GM12875 (cell line): ENCODE measurements at regions not wholly inside any gene's neighbourhood (a gene's known extent, or its start where the extent isn't known, plus 50 kb on each side); places are given as distances from the start of the nearest gene placed in this dataset.

Experiments
- H3K4me3 ChIP-seq: one replicate; pipeline ENCODE4 v1.5.1; 2011; ENCODE audit warnings: low read depth, low read length, control low read depth
- TF ChIP-seq, protein P1 (sequence below): IDR thresholded peaks from 2 replicates; pipeline ENCODE4 v1.5.1; 2011; ENCODE audit warnings: low read depth, mild to moderate bottlenecking, control low read depth, inconsistent platforms, low read length, moderate library complexity, borderline replicate concordance; ENCODE audit not compliant: insufficient read depth

DNA sequence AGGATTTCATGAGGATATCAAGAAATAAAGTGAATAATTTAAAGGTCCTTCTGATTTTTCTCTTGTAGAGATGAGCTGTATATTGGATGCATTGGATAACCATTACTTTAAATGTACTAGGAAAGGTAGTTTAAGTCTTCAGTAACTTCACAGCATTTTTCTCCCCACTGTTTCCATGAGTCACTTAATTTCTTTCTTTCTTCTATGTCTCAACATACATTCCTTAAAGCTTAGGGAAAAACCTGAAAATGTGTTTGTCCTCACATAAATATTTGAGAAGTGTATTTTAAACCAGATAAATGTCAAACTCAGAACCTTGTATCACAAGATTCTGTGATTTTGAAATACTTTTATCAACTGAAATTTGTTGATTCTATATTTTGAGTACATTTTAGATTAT lies 1970.2 kb upstream of the FLRT2 start:
- H3K4me3 ChIP-seq, result no peak overlapping the region
- TF ChIP-seq, protein P1, sequence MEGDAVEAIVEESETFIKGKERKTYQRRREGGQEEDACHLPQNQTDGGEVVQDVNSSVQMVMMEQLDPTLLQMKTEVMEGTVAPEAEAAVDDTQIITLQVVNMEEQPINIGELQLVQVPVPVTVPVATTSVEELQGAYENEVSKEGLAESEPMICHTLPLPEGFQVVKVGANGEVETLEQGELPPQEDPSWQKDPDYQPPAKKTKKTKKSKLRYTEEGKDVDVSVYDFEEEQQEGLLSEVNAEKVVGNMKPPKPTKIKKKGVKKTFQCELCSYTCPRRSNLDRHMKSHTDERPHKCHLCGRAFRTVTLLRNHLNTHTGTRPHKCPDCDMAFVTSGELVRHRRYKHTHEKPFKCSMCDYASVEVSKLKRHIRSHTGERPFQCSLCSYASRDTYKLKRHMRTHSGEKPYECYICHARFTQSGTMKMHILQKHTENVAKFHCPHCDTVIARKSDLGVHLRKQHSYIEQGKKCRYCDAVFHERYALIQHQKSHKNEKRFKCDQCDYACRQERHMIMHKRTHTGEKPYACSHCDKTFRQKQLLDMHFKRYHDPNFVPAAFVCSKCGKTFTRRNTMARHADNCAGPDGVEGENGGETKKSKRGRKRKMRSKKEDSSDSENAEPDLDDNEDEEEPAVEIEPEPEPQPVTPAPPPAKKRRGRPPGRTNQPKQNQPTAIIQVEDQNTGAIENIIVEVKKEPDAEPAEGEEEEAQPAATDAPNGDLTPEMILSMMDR, result no peak

DNA sequence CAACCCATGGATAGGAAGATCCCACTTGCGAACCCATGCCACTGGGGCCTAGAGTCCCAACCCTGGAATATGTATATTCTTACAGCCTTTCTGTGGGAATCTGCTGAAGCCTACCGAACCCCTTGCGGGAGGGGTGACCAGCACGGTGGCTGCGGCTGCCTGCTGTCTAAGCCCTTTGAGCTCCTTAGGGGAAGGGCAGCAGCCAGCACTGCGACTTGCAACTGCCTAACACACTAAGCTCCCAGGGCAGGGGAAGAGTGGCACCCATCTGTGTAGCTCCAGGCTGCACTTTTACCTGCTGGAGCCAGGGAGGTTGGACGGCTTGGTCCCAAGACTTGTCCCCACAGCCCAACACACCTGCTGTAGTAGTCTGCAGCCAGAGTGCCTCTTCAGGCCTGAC lies 1968.7 kb upstream of the FLRT2 start:
- TF ChIP-seq, protein P1, result no peak
- H3K4me3 ChIP-seq, result no peak overlapping the region

DNA sequence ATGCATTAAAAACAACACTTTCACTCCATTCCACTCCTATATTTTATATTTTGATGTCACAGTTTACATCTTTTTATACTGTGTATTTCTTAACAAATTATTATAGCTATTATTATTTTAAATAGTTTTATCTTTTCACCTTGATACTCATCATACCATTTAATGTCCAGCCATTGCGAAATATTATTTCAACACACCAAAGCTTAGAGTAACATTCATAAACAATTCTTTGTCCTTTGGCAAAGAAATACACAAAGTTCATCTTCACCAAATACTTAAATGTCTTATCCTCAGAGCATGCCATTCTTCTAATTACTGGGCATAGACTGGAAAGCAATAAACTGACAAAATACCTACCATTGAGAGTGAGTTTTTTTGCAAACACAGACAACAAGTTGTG lies 1963.4 kb upstream of the FLRT2 start:
- TF ChIP-seq, protein P1, result no peak
- no peak overlapping the region for H3K4me3 ChIP-seq

DNA sequence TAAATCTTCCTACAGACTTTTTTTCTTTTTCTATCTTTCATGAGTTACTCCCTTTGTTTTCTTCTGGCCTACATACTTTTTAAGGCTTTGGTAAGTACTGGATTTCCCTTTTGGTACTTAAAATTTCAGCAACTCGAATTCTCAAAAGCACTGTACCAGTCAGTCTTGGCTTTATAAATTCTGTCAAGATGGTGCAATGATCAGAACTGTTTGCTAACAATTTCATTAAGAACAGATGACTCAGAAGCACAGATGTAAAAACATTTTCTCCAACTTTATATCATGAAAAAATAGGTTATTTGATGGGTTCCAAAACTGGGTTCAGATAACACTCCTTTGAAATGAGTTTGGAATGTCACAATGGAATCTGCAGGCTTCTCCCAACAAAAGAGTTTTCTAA lies 1961.8 kb upstream of the FLRT2 start:
- no peak overlapping the region for H3K4me3 ChIP-seq
- TF ChIP-seq, protein P1, result no peak

DNA sequence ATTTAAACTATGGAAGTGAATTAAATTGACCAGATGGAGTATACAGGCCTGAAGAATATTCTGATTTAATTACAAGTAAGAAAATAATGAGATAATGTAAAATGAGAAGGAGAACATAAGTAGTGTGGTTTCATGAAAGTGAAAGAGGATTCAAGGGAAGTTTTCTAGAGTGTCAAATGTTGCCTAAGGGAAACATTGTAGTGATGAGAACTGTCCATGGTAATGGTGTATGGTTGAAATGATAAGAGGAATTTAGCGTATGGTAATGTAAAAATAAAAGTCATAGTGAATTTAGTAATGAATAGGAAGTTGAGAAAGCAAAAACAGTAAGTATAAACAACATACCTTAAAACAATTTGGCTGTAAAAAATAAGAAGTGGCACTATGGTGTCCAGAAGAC lies 1954.6 kb upstream of the FLRT2 start:
- TF ChIP-seq, protein P1, result no peak
- no peak overlapping the region for H3K4me3 ChIP-seq

DNA sequence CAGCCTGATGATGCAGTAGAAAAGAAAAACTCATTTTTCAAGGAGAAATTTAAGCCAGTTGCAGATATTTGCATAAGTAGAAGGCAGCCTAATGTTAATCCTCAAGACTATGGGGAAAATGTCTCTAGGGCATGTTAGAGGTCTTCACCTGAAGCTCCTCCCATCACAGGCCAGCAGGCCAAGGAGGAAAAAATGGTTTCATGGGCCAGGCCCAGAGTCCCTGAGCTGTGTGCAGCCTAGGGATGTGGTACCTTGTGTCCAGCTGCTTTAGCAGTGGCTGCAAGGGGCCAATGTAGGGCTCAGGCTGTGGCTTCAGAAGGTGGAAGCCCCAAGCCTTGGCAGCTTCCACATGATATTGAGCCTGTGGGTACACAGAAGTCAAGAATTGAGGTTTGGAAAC lies 1946.7 kb upstream of the FLRT2 start:
- H3K4me3 ChIP-seq, result no peak overlapping the region
- TF ChIP-seq, protein P1, result no peak

DNA sequence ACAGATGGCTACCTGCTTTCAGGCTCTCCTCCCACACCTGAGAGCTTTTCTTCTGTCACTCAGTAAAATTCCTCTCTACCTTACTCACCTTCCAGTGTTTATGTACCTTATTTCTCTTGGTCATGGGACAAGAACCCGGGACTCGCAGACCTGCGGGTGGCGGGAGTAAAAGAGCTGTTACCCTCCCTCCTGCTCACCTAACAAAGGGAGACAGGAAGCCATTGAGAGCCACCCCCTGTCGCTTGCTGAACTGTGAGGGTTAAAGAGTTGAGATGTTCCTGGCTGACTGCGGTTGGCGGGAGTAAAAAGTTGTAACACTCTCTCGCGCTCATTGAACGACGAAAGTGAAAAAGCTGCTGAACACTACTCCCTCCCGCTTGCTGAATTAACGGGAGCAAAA lies 1935.1 kb upstream of the FLRT2 start:
- TF ChIP-seq, protein P1, result no peak
- H3K4me3 ChIP-seq, result no peak overlapping the region
